ENCODE measurements at regions not wholly inside any gene's neighbourhood (a gene's known extent, or its start where the extent isn't known, plus 50 kb on each side); places are given as distances from the start of the nearest gene placed in this dataset.
A peak's percentile ranks its signal among the peaks of the same experiment; 100 is the strongest.
"Not testable (repeated sequence)": the region's sequence is repeated elsewhere in the genome, so short reads cannot be mapped to it uniquely, and the experiment has no call there.

DNA sequence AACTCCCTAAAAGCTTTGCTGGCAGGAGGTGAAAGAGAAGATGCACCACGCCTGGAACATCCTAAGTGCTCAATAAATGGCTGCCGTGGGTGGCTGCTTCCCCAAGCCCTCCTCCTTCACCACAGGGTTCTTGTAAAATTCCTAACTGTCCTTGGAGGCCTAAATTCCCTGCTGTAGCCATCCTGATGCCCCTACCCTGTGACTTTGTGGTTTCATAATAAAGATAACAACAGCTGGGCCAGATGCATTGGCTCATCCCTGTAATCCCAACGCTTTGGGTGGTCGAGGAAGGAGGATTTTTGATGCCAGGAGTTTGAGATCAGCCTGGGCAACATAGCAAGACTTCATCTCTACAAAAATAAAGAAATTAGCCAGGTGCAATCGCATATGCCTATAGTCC is 341.8 kb downstream of the ANKRD30A start:
- DNase-seq (ENCODE audit: low spot score), result no peak

GRCh38 chr10:37456456-37456855 is 331.1 kb downstream of the ANKRD30A start:
- DNase-seq (ENCODE audit: low spot score), result no peak

- no peak for DNase-seq (ENCODE audit: low spot score)
These were observed 322.8 kb downstream of the ANKRD30A start for GRCh38 chr10:37448161-37448560.

DNA sequence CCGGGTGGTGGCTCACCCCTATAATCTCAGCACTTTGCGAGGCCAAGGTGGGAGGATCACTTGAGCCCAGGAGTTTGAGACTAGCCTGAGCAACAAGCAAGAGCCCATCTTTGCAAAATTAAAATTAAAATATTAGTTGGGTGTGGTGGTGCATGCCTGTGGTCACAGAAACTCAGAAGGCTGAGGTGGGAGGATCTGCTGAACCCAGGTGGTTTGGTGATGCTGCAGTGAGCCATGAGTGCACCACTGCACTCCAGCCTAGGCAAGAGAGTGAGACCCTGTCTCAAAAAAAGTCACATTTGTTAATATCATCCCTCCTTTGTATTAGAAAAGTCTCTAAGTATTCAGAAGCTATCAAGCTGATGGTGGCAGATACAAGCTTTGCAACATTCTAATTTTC is 317.5 kb downstream of the ANKRD30A start:
- DNase-seq (ENCODE audit: low spot score), result no peak

GRCh38 chr10:37441224-37441623 is 315.8 kb downstream of the ANKRD30A start:
- DNase-seq (ENCODE audit: low spot score), result not testable (repeated sequence)

GRCh38 chr10:37439826-37440225 is 314.4 kb downstream of the ANKRD30A start:
- no peak for DNase-seq (ENCODE audit: low spot score)

DNA sequence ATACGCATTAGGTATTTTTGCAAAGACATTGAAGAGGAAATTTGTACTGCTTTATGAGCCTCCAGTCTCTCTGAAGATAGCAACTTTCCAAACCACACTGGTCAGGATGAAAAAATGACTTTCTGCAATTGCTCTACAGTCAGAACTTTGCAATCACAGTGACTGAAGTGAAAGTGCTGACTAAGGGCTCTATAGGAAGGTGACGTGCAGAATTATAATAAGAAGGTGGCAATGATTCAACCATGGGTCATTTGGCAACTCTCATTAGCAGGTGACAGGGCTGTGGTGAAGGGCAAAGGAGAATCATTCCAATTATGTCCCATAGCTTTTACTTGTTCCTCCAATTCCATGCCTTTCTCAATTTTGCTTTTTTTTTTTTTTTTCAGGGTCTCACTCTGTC is 311.0 kb downstream of the ANKRD30A start:
- no peak for DNase-seq (ENCODE audit: low spot score)

DNA sequence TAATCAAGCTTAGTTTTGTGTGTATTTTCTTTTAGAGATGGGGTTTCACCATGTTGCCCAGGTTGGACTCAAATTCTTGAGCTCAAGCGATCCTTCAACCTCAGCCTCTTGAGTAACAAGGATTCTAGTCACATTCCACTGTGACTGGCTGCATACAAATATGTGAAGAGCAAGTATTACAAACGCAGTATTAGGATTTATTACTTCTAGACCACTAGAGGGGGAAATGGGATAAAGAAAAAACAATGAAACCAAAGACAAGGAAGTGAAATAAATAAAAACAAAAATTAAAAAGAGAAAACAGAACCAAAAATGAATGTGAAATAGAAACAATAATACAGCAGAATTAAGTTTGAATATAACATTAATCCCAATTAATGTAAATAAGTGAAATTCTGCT is 308.7 kb downstream of the ANKRD30A start:
- DNase-seq (ENCODE audit: low spot score), result peak; percentile 15

Data from LoVo (cell line).